Fibroblast of peridontal ligament (primary cell): ENCODE measurements at regions not wholly inside any gene's neighbourhood (a gene's known extent, or its start where the extent isn't known, plus 50 kb on each side); places are given as distances from the start of the nearest gene placed in this dataset.

Source experiments
- DNase-seq: peaks from one replicate; pipeline ENCODE4 v3.0.0-alpha.2; 2010; ENCODE audit errors: extremely low read depth

GRCh38 chr5:4065472-4066320, 470.1 kb downstream of the IRX1 start:
- no peak for DNase-seq

DNA sequence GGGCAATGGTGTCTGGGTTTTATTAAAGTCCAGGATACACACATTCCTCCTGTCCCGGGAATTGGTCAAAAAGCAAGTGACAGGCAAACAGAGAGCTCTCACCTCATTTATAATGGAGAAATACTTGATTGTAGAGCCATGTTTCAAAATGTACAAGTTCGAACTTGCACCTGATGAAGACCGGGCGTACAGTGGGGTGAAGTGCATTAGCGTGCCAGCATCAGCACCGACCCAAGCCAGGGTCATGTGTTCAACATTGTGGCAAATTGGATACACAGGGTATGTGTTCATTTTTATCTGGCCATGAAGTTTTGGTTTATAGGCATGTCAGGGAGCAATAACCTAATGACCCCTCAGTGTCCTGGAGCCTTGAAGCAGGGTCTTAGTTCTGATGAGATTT, 472.5 kb downstream of the IRX1 start:
- no peak for DNase-seq

GRCh38 chr5:4078544-4078943, 482.9 kb downstream of the IRX1 start:
- DNase-seq, result no peak

GRCh38 chr5:4079831-4080230, 484.2 kb downstream of the IRX1 start:
- DNase-seq, result no peak

DNA sequence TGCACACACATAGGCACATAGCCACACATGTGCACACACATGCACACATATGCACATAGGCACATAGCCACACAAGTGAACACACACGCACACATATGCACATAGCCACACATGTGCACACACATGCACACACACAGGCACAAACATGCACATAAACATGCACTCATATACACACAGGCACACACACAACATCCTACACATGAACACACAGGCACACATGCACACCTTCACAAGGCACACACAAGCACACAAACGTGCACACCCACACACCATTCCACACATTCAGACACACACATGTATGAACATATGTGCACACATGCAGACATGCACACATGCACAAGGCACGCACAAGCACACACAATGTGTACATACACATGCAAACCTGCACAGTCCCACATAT, 484.7 kb downstream of the IRX1 start:
- DNase-seq, result no peak

GRCh38 chr5:4081059-4081458, 485.4 kb downstream of the IRX1 start:
- no peak for DNase-seq

GRCh38 chr5:4081466-4081865, 485.8 kb downstream of the IRX1 start:
- no peak for DNase-seq

- DNase-seq, result no peak
Measured at GRCh38 chr5:4082966-4083564, 487.4 kb downstream of the IRX1 start.

DNA sequence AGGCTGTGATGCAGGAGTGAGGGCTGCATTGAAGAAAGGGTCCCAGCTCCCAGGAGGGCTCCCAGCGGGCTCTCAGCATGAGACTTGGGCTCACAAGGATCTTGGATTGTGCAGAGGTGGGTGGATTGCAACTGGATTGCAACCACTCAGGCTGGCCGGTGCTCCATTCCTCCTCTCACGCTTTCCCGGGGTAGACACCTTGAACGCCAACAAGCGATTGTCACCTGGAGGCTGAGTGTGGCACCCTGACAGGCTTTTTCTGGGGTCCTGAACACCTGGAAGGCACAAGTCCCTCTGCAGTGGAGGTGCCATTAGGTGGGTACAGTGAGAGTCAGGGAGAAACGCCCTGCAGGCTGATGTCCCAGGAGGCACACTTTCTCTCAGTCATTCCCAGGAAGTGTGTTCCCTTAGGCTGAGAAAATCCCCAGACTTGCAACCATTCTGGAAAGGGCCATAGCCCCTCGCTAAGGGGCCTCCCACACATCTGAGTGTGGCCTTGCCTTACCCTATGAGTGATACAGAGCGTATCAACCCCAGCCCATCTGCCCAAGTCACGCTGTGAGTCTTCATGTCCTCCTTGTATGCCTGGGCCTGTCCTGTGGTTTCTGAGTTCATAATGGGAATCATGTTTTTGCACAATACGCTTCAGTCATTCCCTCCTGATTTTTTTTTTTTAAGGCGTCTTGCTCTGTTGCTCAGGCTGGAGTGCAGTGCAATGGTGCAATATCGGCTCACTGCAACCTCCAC, 488.1 kb downstream of the IRX1 start:
- no peak for DNase-seq

- DNase-seq, result no peak
Measured at GRCh38 chr5:4086081-4086480, 490.4 kb downstream of the IRX1 start.

DNA sequence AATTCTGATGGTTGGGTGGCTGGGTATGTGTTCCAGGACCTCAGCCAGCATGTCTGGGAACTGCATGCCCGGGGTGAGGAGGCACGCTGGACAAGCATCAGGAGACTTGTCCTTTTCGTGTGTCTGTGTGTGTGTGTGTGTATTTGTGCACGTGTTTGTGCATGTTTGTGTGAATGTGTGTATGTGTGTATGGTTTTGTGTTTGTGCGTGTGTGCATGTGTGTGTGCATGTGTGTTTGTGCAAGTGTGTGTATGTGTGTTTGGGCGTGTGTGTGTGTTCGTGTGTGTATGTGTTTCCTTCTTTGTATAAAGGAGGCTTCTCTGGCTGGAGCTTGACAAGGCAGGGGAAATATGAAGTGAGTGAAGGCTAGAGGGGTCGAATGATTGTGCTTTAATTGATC, 491.5 kb downstream of the IRX1 start:
- no peak for DNase-seq

GRCh38 chr5:4089087-4089486, 493.5 kb downstream of the IRX1 start:
- DNase-seq, result no peak

DNA sequence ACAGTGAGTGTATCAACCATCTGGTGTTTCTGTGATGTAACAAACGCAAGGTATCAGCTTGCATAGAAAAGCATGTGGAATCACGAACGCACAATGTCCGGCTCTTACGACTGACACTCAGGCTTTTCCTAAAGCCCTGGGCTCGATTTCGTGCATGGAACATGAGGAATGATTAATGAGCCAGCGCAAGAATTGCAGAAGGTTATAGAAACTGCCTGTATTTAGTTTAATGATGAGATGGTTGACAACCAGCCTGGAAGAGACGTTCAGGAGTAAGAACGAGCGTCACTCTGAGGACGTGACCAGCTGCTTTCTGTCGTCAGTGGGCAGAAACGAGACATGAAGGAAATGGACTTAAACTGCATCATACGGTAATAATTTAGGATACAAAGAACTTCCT, 497.6 kb downstream of the IRX1 start:
- DNase-seq, result no peak

DNA sequence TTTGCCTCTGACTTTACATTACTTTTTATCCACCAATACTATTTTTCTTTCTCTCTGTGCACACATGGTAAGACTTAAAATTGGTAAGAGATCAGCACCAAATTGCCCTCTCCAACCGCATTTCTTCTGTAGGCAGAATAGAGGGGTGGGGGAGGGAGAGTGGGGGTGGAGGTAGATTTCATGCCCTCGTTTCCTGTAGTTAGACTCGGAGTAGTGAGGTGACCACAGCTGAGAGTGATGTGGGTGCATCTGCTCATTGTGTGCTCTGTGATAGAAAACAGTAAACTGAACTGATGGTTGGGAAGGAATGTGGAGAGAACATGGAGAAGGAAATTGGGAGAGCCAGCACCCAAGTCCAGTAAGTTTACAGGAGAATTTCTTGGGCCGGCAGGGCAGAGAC, 498.3 kb downstream of the IRX1 start:
- no peak for DNase-seq

DNA sequence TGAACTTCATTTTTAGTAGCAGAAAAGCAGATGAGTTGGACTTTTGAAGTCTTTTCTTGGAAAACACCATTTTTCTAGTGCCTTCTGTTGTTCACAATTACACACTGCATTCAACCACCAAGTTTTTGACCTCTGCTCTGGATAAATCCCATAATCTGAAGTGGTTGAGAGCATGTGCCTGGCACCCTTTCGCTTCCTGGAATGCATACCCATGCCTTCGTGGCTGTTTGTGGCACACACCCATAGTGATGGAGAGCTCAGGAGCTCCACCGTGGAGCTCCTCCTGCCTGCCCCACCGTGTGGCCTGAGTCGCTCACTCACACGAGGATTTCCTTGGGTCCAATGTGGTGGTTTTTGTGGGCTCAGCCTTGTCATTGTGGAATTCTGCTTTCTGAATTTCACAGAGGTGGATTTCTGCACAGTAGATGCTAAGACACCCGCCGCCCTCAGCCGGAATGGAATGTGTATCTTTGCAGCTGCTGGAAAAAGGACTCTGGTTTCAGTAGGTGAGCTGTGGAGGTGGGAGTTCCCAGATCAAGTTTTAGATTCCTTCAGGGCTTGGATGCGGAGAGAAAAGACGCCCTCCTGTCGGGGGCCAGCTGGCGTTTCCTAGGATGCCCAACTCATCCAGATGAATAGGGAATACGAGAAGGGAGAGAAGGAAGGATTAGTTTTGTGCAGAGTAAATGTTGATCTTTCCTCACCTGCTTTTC, 500.4 kb downstream of the IRX1 start:
- DNase-seq, result no peak

GRCh38 chr5:4097199-4097598, 501.6 kb downstream of the IRX1 start:
- DNase-seq, result no peak

- DNase-seq, result no peak
Measured at GRCh38 chr5:4098226-4098625, 502.6 kb downstream of the IRX1 start.

- no peak for DNase-seq
Measured at GRCh38 chr5:4099386-4099785, 503.8 kb downstream of the IRX1 start.

DNA sequence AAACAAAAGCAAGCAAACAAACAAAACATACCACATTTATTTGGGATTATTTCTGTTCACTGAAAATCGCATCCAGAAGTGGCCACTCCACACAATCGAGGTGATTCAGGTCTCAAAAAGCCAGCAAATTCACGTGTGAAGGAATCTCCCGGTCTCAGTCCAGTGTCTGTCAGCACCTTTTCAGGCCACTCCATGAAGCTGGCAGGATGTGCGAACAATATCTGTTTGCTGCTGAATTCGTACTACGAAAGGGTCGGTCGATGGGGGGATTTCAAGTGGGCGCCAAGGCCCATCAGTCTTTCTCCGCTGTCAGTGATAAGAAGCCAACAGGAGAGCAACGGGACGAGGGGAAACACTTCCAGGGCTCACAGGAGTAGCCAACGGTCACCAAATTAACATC, 505.1 kb downstream of the IRX1 start:
- DNase-seq, result no peak

GRCh38 chr5:4101189-4101588, 505.6 kb downstream of the IRX1 start:
- no peak for DNase-seq

DNA sequence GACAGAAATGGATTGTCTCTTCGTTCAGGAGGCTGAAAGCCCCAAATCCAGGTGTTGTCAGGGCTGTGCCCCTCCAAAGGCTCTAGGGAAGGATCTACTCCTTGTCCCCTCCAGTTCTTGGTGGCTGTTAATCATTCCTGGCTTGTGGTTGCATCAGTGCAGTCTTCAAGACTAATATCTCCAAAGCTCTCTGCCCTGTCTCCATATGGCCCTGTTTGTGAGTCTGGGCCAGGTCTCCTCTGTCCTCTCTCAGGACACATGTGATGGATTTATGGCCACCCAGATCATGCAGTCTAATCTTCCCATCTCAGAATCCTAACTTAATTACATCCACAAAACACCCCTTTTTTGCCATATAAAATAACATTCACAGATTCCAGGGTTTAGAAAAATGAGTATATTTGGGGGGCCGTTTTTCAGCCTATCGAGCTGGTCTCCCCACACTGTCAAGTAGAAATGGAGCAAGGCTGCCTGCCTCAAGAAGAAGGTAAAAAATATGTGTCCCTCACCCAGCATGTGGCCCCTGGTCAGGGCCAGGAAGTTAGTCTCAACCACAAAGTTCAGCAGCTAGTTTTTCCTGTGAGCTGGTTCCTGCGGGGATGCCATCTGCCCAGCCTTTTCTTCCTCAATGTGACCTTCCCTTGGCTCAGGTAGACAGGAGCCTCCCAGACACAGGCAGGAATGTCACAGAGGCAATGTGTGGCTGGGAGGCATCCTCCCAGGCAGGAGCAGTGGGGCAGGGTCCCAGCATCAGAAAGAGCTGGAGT, 509.4 kb downstream of the IRX1 start:
- DNase-seq, result no peak

- DNase-seq, result no peak
Measured at GRCh38 chr5:4108690-4109089, 513.1 kb downstream of the IRX1 start.
